ENCODE measurements at regions not wholly inside any gene's neighbourhood (a gene's known extent, or its start where the extent isn't known, plus 50 kb on each side); places are given as distances from the start of the nearest gene placed in this dataset.
"Not testable (repeated sequence)": the region's sequence is repeated elsewhere in the genome, so short reads cannot be mapped to it uniquely, and the experiment has no call there.

GRCh38 chr7:25696571-25696970 is 455.4 kb upstream of the NFE2L3 start:
- TF ChIP-seq POLR2A (IDR thresholded peaks at IDR 0.05; ENCODE audit: low read depth, low read length) (no peak), TAF1 (IDR thresholded peaks at IDR 0.05; ENCODE audit: low read depth, low read length) (no peak), SPI1 (IDR thresholded peaks at IDR 0.05; ENCODE audit: low read depth, low read length) (no peak), POU2F2 (IDR thresholded peaks at IDR 0.05; ENCODE audit: low read depth, low read length) (no peak), PAX5 (IDR thresholded peaks at IDR 0.05; ENCODE audit: insufficient read depth, low read length, severe bottlenecking) (no peak), POLR2AphosphoS5 (IDR thresholded peaks at IDR 0.05; ENCODE audit: low read depth, low read length) (no peak)
- DNase-seq (ENCODE audit: insufficient read length, low spot score) (no peak), FAIRE-seq (no peak)

- FAIRE-seq = no peak
- no peak for TF ChIP-seq POU2F2 (IDR thresholded peaks at IDR 0.05; ENCODE audit: low read depth, low read length)
- no peak for TF ChIP-seq SPI1 (IDR thresholded peaks at IDR 0.05; ENCODE audit: low read depth, low read length)
- no peak for TF ChIP-seq POLR2A (IDR thresholded peaks at IDR 0.05; ENCODE audit: low read depth, low read length)
- no peak for TF ChIP-seq POLR2AphosphoS5 (IDR thresholded peaks at IDR 0.05; ENCODE audit: low read depth, low read length)
- no peak for TF ChIP-seq TAF1 (IDR thresholded peaks at IDR 0.05; ENCODE audit: low read depth, low read length)
- no peak for DNase-seq (ENCODE audit: insufficient read length, low spot score)
These were observed 453.4 kb upstream of the NFE2L3 start for GRCh38 chr7:25698451-25699113.

GRCh38 chr7:25700141-25700540 is 451.9 kb upstream of the NFE2L3 start:
- not testable (repeated sequence) for DNase-seq (ENCODE audit: insufficient read length, low spot score); FAIRE-seq

GRCh38 chr7:25704413-25704812 is 447.6 kb upstream of the NFE2L3 start:
- no peak for DNase-seq (ENCODE audit: insufficient read length, low spot score)
- FAIRE-seq = no peak
- no peak for TF ChIP-seq POLR2AphosphoS5 (IDR thresholded peaks at IDR 0.05; ENCODE audit: low read depth, low read length)
- no peak for TF ChIP-seq SPI1 (IDR thresholded peaks at IDR 0.05; ENCODE audit: low read depth, low read length)
- TF ChIP-seq POLR2A (IDR thresholded peaks at IDR 0.05; ENCODE audit: low read depth, low read length) = no peak
- TF ChIP-seq POU2F2 (IDR thresholded peaks at IDR 0.05; ENCODE audit: low read depth, low read length) = no peak
- TF ChIP-seq PAX5 (IDR thresholded peaks at IDR 0.05; ENCODE audit: insufficient read depth, low read length, severe bottlenecking) = no peak
- TF ChIP-seq TAF1 (IDR thresholded peaks at IDR 0.05; ENCODE audit: low read depth, low read length) = no peak

GRCh38 chr7:25706764-25707163 is 445.2 kb upstream of the NFE2L3 start:
- no peak for TF ChIP-seq SPI1 (IDR thresholded peaks at IDR 0.05; ENCODE audit: low read depth, low read length)
- TF ChIP-seq TAF1 (IDR thresholded peaks at IDR 0.05; ENCODE audit: low read depth, low read length) = no peak
- no peak for TF ChIP-seq POLR2AphosphoS5 (IDR thresholded peaks at IDR 0.05; ENCODE audit: low read depth, low read length)
- TF ChIP-seq PAX5 (IDR thresholded peaks at IDR 0.05; ENCODE audit: insufficient read depth, low read length, severe bottlenecking) = no peak
- TF ChIP-seq POLR2A (IDR thresholded peaks at IDR 0.05; ENCODE audit: low read depth, low read length) = no peak
- FAIRE-seq (no peak), DNase-seq (ENCODE audit: insufficient read length, low spot score) (no peak)

- FAIRE-seq (no peak), DNase-seq (ENCODE audit: insufficient read length, low spot score) (no peak)
- no peak for TF ChIP-seq POLR2AphosphoS5 (IDR thresholded peaks at IDR 0.05; ENCODE audit: low read depth, low read length)
- no peak for TF ChIP-seq PAX5 (IDR thresholded peaks at IDR 0.05; ENCODE audit: insufficient read depth, low read length, severe bottlenecking)
- TF ChIP-seq POU2F2 (IDR thresholded peaks at IDR 0.05; ENCODE audit: low read depth, low read length) = no peak
- TF ChIP-seq TAF1 (IDR thresholded peaks at IDR 0.05; ENCODE audit: low read depth, low read length) = no peak
- no peak for TF ChIP-seq POLR2A (IDR thresholded peaks at IDR 0.05; ENCODE audit: low read depth, low read length)
- TF ChIP-seq SPI1 (IDR thresholded peaks at IDR 0.05; ENCODE audit: low read depth, low read length) = no peak
These were observed 444.0 kb upstream of the NFE2L3 start for GRCh38 chr7:25707768-25708620.

GRCh38 chr7:25710959-25711358 is 441.0 kb upstream of the NFE2L3 start:
- no peak for FAIRE-seq
- no peak for DNase-seq (ENCODE audit: insufficient read length, low spot score)
- TF ChIP-seq SPI1 (IDR thresholded peaks at IDR 0.05; ENCODE audit: low read depth, low read length) (no peak), POLR2AphosphoS5 (IDR thresholded peaks at IDR 0.05; ENCODE audit: low read depth, low read length) (no peak)

- DNase-seq (ENCODE audit: insufficient read length, low spot score) (no peak), FAIRE-seq (no peak)
- TF ChIP-seq POLR2AphosphoS5 (IDR thresholded peaks at IDR 0.05; ENCODE audit: low read depth, low read length) (no peak), POLR2A (IDR thresholded peaks at IDR 0.05; ENCODE audit: low read depth, low read length) (no peak), TAF1 (IDR thresholded peaks at IDR 0.05; ENCODE audit: low read depth, low read length) (no peak), PAX5 (IDR thresholded peaks at IDR 0.05; ENCODE audit: insufficient read depth, low read length, severe bottlenecking) (no peak), SPI1 (IDR thresholded peaks at IDR 0.05; ENCODE audit: low read depth, low read length) (no peak), POU2F2 (IDR thresholded peaks at IDR 0.05; ENCODE audit: low read depth, low read length) (no peak)
These were observed 440.1 kb upstream of the NFE2L3 start for GRCh38 chr7:25711940-25712339.

GRCh38 chr7:25712500-25712899 is 439.5 kb upstream of the NFE2L3 start:
- TF ChIP-seq POLR2A (IDR thresholded peaks at IDR 0.05; ENCODE audit: low read depth, low read length) = no peak
- TF ChIP-seq SPI1 (IDR thresholded peaks at IDR 0.05; ENCODE audit: low read depth, low read length) = no peak
- TF ChIP-seq POLR2AphosphoS5 (IDR thresholded peaks at IDR 0.05; ENCODE audit: low read depth, low read length) = no peak
- TF ChIP-seq POU2F2 (IDR thresholded peaks at IDR 0.05; ENCODE audit: low read depth, low read length) = no peak
- no peak for TF ChIP-seq TAF1 (IDR thresholded peaks at IDR 0.05; ENCODE audit: low read depth, low read length)
- TF ChIP-seq PAX5 (IDR thresholded peaks at IDR 0.05; ENCODE audit: insufficient read depth, low read length, severe bottlenecking) = no peak
- FAIRE-seq = no peak

GRCh38 chr7:25714013-25714412 is 438.0 kb upstream of the NFE2L3 start:
- FAIRE-seq (no peak), DNase-seq (ENCODE audit: insufficient read length, low spot score) (no peak)
- TF ChIP-seq POU2F2 (IDR thresholded peaks at IDR 0.05; ENCODE audit: low read depth, low read length) (no peak), PAX5 (IDR thresholded peaks at IDR 0.05; ENCODE audit: insufficient read depth, low read length, severe bottlenecking) (no peak), POLR2A (IDR thresholded peaks at IDR 0.05; ENCODE audit: low read depth, low read length) (no peak), TAF1 (IDR thresholded peaks at IDR 0.05; ENCODE audit: low read depth, low read length) (no peak), POLR2AphosphoS5 (IDR thresholded peaks at IDR 0.05; ENCODE audit: low read depth, low read length) (no peak), SPI1 (IDR thresholded peaks at IDR 0.05; ENCODE audit: low read depth, low read length) (no peak)

More at GRCh38 chr7:25712500-25712899, 439.5 kb upstream of the NFE2L3 start:
- no peak for DNase-seq (ENCODE audit: insufficient read length, low spot score)
